NCI-H146 treated with DMSO at 0.1 percent for 48 hours (cell line): ENCODE measurements at regions not wholly inside any gene's neighbourhood (a gene's known extent, or its start where the extent isn't known, plus 50 kb on each side); places are given as distances from the start of the nearest gene placed in this dataset.

Experiments used
- DNase-seq: peaks from one replicate; lab custom pipeline; 2025; ENCODE audit not compliant: unreplicated experiment; lab: John Stamatoyannopoulos, UW

- no peak for DNase-seq
Observed at GRCh38 chr4:188812644-188813043, 673.4 kb downstream of the TRIML1 start.

DNA sequence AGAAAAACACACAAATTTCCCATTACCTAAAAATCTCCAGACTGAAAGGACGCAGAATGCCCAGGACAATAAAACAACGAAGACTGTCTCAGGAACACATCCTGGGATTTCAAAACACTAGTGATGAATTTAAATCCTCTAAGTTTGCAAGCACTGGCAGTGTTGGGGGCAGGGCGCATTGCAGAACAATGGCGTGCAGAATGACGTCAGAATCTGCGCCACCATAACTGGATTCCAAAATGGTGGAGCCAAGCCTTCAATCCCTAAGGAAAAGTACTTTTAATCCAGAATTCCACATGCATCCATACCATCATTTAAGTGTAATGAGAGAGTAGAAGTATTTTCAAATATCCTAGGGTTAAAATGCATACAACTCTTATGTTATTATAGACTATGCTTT is 679.1 kb downstream of the TRIML1 start:
- no peak for DNase-seq

GRCh38 chr4:188819233-188819632 is 680.0 kb downstream of the TRIML1 start:
- no peak for DNase-seq

GRCh38 chr4:188821500-188821899 is 682.3 kb downstream of the TRIML1 start:
- DNase-seq = no peak

DNA sequence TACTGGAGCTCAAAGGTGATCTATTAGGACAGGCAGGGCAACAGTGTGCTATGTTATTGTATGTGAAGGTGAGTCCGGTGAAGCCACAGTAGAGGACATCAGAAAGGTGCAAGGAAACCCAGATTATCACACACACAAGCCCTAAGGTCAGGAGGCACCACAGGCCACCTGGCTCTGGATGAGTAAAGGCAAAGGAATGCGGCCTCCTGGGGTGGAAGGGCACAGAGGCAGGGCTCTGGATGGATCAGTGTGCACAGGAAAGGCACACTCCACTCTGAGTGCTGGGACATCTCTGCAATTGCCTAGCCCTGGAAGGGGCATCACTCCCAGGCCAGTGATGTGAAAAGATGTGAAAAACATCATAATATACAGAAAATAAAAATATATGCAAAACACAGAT is 683.5 kb downstream of the TRIML1 start:
- DNase-seq = no peak

DNA sequence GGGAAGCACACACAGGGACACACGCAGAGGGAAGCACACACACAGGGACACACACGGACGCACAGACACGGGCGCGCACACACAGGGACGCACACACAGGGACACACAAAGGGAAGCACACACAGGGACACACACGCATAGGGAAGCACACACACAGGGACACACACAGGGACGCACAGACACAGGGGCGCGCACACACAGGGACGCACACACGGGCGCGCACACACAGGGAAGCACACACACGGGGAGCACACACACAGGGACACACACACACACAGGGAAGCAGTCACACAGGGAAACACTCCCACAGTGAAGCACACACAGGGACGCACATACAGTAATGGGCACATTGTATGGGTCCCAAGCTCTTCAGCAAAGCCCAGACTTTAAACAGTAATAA is 685.3 kb downstream of the TRIML1 start:
- no peak for DNase-seq

DNA sequence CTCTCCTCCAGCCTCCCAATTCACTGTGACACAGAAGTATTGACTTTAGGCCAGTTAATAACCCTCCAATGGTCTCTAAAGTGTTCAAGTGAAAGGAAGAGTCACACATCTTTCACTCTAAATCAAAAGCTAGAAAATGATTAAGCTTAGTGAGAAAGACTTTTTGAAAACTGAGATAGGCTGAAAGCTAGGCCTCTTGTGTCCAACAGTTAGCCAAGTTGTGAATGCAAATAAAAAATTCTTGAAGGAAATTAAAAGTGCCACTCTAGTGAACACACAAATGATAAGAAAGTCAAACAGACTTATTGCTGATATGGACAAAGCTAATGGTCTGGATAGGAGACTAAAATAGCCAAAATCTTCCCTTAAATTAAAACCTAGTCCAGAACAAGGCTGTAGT is 687.2 kb downstream of the TRIML1 start:
- no peak for DNase-seq

DNA sequence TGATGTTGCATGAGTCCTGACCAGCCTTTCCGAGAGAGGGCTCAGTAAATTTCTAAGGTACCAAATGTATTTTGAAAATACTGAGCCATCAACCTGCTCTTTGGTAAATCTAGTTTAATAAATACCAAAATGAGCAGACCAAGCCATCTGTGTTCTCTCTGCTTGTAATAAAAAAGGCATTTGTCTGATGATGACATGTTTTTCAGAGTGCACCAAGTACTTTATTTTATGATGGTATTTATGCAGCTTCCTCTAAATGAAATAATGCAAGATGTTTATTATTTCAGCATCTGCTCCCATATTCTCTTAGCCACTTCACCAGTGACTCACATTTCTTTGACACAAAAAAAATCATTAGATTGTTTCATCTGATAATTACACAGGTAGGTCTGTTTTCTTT is 700.5 kb downstream of the TRIML1 start:
- DNase-seq = no peak

DNA sequence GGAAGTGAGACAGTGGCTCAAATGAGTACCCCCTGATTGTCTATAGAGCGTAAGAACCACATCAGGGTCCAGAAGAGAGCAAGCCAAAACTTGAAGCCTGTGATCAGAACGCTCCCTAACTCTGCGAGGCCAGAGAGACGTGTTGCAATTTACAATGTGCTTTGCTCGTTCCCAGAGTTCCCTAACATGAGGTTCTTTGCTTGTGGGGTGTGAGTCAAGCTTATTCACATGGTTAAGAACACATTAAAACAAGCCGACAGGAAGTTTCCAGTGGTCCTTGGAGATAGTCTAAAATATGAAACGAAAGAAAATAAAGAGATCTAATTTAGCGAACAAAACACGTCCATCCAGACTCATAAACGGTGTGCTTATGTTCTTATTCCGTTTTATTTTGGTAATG is 702.3 kb downstream of the TRIML1 start:
- no peak for DNase-seq

DNA sequence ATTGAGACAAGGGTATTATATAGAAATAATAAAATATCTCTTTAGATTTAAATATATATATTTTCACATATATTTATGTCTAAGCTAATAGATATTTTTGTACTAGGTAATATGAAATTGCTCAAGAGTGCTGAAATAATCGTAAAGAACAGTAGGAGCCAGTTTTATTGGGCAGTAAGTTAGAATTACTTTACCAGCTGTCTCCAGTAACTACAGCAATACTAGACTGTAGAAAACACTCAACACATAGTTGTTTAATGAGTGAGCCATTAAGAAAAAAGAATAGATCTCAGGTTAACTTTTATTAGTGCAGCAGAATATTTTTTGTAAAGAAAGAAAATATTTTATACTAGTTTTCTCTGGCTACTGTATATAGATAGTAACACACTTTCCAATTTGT is 715.2 kb downstream of the TRIML1 start:
- DNase-seq = no peak

DNA sequence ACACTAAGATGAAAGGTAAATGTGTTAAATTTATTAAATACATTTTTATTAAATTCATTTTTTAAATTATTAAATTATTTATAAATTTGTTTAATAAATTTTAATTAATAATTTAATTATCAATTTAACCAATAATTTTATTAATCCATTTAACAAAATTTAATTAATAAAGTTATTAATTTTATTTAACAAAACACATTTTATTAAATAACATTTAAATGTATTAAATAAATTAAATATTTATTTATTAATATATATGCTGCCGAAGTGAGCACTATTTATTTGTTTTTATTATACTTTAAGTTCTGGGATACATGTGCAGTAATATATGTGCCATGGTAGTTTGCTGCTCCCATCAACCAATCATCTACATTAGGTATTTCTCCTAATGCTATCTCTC is 719.5 kb downstream of the TRIML1 start:
- no peak for DNase-seq

GRCh38 chr4:188864741-188865140 is 725.5 kb downstream of the TRIML1 start:
- DNase-seq = no peak

DNA sequence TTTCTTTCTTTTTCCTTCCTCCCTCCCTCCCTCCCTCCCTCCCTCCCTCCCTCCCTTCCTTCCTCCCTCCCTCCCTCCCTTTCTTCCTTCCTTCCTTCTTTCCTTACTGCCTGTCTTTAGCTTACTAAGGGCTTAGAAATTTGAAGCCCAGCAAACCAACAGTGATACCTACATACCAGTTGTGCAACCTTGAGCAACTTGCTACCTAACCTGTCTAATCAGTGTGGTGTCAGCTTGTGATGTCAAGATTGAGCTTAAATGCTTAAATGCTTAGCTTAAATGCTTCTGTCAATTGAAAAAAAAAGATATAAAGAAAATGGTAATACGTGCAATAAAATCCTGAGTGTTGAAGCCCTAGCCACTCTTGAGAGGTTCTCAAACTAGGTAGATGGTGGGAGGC is 728.6 kb downstream of the TRIML1 start:
- DNase-seq = no peak

GRCh38 chr4:188869581-188869980 is 730.3 kb downstream of the TRIML1 start:
- DNase-seq = no peak

GRCh38 chr4:188872809-188873208 is 733.6 kb downstream of the TRIML1 start:
- DNase-seq = no peak

- no peak for DNase-seq
Observed at GRCh38 chr4:188876881-188877280, 737.6 kb downstream of the TRIML1 start.

GRCh38 chr4:188879598-188879997 is 740.4 kb downstream of the TRIML1 start:
- DNase-seq = no peak

- DNase-seq = no peak
Observed at GRCh38 chr4:188887905-188888304, 748.7 kb downstream of the TRIML1 start.

DNA sequence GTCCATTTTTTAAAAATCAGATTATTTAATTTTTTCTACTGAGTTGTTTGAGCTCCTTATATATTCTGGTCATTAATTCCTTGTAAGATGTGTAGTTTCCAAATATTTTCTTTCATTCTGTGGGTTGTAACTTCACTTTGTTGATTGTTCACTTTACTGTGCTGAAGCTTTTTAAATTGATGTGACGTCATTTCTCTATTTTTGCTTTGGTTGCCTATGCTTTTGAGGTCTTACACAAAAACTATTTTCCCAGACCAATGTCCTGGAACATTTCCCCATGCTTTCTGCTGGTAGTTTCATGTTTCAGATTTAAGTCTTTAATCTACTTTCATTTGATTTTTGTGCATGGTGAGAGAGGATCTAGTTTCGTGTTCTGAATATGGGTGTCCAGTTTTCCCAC is 753.6 kb downstream of the TRIML1 start:
- DNase-seq = no peak

DNA sequence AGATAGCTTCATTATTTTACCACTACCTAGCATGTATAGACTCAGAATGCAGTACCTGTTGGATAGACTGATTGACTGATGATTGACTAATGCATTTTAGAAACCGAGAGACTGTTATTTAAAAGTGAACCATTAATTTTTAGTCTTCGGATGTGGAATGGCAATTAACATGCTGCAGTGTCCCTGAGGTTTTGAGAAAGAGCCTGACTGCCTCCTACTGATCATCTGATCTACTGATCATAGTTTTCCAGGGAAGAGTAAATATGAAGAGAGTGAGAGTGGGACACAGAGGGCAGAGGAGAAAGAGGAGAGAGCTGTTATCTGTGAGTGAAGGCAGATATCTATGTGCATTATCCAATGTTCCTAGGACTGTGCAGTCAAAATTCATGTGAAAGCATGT is 764.7 kb downstream of the TRIML1 start:
- no peak for DNase-seq

GRCh38 chr4:188904617-188905016 is 765.4 kb downstream of the TRIML1 start:
- DNase-seq = no peak

DNA sequence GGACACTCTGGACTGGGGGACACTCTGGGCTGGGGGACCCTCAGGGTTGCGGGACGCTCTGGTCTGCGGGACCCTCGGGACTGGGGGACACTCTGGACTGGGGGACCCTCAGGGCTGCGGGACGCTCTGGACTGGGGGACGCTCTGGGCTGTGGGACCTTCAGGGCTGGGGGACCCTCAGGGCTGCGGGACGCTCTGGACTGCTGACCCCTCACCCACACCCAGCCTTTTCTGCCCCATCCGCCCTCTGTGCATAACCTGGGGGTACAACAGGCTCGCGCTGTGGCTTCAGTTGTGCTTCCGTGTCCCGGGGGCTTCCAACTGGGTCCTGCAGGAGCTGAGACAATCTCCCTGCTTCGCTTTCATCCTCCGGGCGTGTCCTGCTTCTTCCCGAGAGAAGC is 766.0 kb downstream of the TRIML1 start:
- DNase-seq = no peak

- no peak for DNase-seq
Observed at GRCh38 chr4:188911199-188911598, 772.0 kb downstream of the TRIML1 start.

DNA sequence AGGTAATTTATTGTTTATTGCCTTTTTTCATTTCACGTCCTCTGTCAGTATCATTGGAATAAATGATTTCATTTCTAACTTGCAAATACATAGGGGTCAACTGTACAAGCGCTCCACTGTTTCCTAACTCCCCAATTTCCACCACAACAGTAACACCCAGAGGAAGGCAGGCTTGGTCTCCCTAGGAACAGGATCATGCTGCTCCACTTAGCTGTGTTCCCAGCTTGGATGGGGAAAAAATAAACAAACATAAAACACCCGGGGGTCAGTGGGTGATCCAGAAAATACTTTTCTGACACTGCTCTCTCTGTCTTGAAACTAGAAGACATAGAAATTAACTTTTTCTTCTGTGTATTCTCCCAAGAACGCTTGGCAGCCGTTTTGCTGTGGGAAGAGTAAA is 772.5 kb downstream of the TRIML1 start:
- DNase-seq = no peak
